ENCODE measurements at regions not wholly inside any gene's neighbourhood (a gene's known extent, or its start where the extent isn't known, plus 50 kb on each side); places are given as distances from the start of the nearest gene placed in this dataset.

DNA sequence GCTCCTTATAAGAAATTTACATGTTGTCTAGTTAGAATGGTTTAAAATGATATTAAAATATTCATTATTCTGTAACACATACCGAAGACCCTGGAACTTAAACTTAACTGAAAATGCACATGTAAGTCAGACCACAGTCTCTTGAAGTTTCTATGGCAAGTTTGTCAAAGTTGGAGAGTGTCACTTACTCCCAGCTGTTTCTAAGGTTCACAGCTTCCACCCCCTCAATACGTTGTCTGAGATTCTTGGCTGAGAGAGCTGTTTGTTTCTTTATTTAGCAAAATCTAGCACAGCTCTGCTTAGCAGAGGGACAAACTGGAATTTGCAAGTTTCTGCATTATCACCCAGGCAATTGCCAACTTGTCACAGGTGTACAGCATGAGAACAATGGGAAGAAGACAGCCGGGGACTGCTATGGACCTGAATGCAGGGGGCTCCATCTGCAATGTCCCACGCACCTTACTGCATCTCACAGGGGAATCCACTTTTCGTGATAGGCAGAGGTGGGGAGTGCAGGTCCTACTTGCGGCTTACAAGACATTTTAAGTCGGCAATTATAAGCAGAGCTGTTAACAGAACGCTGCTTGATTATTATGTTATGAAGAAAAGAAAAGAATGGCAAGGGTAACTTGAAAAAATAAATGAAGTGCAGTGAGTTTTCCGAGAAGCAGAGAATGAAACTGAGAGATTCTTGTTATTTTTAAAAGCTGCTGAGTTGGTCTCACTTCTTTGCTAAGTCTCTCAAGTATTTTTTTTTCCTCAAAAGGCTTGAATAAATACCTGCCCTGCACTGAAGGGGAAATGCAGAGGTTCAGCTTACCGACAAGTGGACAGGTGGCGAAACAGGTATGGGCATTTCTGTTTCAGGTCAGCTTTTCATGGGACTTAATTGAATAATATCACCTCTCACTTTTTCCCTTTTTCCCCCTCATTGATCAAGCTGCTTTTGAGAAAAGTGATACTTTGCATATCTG, 1072.1 kb upstream of the FANCL start:
- DNase-seq = peak; percentile 9

DNA sequence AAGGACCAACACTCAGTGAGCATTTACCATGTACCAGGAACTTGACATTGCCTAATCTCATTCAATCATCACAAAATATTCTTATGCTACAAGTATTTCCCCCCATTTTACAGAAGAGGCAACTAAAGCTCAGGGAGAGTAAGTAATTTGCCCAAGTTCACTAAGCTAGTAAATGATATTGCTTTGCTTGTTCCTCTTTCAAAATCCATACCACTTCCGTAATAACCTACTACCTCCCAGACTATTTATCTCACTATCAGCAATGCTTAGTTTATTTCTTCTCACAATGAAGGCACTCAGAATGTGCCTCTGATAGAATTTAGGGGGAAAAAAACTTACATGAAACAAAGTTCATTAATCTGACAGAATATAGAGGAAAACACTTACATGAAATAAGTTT, 1070.9 kb upstream of the FANCL start:
- no peak for DNase-seq

DNA sequence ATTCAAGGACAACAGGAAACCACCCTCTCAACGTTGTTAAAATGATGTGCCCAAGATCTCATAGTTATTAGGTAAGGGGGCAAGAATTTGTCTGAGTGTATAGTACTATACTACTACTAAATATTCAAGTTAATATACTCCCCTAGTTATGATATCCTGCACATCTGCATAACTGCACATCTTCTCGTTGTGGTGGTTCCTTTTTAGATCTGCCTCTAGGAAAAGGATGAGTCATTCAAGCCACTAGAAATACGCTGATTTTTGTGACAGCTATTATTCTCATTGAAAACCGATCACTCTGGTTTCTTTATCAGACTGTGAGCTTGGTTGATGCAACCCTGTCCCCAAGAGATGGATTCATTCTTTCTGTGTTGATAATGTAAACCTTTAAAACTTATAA, 1067.0 kb upstream of the FANCL start:
- DNase-seq = no peak

DNA sequence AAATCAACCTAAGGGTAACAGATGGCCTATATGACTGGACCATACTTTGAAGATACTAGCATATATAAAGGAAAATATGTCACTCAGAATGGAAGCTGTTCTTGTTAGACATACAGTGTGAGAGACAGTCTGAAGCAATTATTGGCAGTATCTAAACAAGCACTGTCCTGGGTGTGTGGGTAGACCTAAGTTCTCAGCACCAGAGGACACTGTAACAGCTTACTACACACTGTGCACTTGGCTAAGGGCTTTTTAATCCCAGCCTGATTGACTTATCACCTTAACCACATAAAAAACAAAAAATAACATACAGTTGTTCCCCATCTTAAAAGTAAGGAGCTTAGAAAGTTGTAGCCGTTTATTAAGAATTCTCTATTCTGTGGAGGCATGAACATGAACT, 1066.1 kb upstream of the FANCL start:
- DNase-seq = no peak

DNA sequence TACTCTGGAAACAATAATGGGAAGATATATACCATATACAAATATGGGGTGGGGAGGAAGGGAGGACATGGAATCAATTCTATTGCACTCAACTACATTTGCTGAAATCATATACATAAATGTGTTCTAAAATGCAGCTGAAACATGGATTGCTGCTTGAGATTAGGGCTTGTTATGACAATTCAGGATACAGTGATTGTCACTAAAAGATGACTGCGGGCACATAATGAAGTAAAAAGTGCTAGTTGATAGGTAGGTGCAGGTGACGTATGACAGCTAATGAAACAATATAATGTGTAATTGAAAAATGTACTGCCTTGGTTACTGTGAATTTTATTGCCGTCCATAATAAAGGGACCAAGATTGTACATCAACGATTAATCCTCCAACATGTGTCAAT, 1062.1 kb upstream of the FANCL start:
- no peak for DNase-seq

DNA sequence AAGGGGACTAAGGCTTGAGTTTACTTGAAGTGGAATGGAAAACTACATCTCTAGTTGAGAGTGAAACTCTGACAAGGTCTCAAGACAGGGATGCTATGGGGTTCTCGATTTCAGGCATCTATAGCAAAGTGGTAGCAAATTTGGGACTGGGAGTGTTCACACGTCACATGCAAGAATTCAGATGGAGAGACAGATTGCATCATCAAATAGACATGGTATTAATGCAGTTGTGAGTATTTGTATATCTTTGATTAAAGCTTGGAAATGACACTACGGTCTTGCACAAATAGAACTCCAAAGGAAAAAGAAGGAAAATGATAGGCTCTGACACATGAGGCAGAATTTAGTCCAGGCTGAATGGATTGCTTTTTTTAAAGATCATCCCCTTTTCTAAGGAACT, 1061.6 kb upstream of the FANCL start:
- no peak for DNase-seq

DNA sequence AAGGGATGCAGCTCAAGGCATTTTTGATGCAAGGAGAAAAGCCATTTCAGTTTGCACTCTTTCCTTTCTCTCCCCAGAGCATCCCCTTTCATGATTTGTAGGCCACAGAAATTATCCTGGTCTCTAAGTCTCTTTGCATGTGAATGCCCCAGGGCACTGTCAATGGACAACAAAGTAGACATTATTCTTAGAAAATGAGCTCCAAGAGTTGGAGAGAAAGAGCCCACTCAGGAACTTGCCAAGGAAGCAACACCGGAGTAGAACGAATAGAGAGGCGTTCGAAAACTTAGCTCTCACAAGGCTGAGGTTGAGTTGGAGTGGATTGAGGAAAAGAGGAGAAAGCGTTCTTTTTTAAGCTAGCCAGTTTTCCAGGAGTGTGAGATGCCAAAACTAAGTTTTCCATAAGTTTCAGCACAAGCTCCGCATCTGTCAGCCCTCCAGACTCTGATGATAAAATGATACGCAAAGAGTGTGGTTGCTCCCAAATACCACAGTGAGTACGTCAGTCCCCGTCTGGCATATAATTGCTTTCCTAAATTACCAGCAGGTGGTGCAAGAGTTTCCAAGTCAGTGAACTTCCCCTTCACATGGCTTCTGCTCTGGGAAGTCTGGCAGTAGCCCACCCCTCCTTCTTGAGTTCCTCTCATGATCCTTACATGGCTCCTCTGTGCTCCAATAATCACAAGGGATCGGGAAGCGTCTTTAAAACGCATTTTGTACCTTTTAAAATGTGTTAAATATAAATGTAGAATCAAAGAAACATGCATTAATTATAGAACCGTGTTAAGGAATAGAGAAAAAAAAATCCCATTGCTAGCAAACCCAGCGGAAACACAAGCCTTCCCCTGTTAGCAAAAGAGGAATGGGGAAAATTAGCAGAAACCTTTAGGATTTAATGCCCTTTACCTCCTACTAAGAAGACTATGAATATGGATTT, 1060.6 kb upstream of the FANCL start:
- peak; percentile 95 for DNase-seq

DNA sequence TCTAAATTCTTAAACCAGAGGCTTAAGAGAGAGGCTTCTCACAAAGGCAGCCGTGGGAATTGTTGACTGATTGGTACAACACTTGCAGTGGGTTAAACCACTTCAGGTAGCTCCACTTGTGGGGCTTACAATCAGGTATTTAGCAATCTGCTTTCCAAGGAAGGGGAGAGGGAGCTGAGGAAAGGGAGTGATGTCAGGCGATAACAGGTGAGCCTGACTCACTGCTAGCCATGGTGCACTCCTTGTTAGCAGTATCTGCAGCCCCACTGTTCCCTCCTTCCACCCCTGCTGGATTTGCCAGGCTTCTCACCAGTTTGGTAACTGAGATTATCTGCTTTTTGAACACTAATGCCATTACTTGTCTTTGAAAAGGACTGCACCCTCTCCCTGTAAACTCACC, 1056.7 kb upstream of the FANCL start:
- DNase-seq = no peak

DNA sequence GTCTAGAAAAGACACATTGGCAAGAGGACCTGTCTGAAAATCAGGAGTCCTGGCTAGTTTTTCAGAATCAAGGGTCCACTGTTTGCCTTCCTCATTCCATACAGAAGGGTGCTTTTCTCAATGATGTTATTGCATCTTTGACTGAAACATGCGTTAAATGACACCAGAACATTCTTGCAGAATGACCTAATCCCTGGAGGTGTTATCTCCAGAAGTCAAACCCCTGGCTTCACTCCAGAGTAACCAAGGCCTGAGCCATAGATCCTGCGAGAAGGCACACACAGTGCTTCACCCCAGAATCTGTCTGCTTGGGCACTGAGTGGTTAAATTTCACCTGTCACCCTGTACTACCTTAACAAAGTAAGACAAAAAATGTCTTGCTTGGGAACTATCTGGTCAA, 1055.2 kb upstream of the FANCL start:
- DNase-seq = no peak

DNA sequence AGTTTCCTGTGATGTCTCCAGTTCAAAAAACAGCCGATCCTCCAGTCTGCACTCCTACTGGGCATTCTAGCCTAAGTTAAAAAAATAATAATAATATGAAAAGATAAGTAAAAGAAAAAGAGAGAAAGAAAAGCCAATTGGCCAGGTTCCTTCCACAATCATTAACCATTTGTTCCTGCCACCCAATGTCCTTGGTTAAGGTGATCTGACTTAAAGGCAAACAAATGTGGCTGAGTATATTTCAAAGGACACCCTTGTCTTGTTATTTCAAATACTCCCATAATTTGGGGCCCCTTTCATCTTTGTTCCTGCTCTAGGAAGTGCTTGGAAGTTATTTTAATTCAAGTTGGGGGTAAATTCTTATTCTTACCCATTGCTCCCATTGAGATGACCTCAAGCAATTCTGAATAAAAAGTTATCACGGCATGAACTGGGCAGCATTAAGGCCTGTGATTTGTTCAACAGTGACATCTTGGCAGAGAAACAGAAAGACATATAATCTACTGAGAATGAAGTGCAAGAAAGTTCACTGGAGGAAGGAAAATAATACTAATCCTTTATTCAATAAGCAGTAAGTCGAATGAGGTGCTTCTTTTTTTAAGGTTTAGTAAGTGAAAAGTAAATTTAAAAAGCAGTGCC, 1054.5 kb upstream of the FANCL start:
- DNase-seq = no peak

DNA sequence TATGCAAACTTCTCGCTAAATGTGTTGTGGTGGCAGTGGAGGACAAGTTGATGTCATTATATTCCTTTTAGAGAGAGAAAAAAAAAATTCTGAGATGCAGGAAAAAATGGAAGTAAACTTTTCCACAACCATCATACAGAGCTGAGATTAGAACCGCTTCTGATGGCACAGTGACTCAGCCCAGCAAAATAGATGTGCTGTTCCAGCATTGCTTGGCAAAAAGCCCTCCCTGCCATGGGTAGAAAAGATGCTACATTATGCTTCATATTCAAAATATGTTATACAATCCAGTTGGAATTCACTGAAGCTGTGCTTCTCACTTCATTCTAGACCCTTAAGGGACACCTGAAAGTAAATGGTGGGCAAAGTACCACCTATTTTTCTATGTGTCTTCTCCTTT, 1047.6 kb upstream of the FANCL start:
- no peak for DNase-seq

DNA sequence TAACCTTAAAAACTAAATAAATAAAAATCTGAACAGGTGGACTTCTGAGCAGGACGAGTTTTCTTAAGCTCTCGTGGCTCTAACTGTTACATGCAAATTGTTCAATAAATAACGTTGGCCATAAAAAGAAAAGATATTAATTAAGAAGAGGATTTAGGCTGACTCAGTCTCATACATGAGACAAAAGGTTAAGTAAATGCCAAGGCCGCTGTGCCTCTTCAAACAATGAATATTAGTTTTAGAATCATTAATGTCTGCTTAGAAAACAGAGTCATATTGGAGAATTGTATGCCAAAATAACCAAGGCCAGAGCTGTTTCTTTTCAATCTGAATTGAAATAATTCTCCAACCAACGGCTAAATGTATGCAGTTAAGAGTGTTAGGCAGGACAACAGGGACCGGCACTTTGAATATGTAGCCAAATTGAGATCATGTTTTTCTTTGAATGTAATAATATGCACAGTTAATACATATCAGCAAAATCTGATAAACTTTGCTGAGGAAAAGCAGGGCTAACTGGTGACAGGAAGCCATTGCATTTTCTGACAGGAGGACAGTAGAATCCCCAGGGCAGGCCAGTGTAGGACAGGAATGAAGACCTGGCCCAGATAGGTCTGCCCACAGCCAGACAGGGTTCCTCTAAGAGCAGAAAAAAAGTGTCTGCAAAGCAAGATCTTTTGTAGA, 1041.4 kb upstream of the FANCL start:
- DNase-seq = no peak

DNA sequence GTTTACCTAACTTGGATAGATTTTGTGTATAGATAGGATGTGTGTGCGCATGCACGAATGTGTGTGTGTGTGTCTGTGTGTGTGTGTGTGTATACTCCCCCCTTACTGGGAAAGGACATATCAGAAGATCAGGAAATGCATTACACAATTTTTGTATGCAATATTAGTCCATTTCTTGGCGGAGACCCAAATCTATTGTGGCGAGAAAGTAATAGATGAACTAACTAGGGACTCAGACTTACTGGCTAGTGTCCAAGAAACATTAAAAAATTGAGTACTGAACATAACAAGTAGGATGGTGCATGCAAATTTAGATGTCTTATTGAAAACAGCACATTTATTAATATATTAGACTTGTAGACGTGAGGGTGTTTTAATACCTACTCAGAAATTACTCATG, 1036.5 kb upstream of the FANCL start:
- no peak for DNase-seq

DNA sequence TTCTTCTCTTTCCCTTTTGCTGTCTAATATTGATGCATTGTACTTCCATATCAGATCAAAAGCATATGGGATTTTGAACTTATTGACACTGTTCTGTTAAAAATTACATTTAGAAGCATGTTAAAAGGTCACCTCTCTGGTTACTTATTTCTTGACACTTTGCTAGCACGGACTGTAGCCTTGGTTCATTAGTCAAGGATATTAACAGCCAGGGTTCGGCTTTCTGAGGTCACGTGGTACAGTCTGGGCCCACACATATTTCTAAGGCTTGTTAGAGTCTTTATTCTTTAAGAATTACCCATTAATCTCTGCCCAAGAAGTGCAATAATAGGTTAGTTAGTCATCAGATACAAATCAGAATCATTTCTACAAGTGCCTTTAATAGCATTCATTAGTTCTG, 1035.8 kb upstream of the FANCL start:
- no peak for DNase-seq

DNA sequence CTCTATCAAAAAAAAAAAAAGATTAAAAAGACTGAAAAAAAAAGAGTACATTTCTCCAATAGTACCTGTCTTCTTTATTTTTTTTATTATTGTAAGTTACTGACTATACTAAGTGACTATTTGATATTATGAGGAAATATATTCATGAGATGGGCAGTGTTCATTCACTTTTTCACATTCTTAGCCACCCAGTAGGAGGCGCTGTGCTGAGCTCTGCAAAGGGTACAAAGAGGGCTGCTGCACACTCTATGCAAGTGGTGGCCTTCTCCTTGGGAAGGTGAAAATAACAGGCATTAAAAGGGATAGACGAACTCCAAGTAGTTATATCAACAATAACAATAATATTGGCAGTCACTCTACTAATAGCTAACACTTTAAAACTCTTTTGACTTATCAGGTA, 1034.9 kb upstream of the FANCL start:
- DNase-seq = no peak

DNA sequence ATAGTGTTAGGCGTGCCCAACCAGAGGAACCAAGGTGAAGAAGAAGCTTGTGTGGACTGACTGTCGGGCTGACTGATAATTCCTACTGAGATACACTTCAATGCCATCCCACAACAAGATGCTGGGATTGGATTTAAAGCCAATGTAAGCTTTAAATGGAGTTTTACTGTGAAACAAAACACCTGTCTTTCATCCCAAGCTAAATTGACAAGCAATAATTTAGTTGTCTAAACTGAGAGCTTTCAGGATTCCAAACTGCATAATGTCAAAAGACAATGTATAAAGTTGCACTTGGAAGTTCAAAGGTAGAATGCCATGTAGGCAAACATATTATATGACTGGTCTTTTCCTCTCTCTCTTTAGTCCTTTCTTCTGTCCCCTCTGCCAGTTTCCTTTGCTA, 1025.3 kb upstream of the FANCL start:
- DNase-seq = no peak

DNA sequence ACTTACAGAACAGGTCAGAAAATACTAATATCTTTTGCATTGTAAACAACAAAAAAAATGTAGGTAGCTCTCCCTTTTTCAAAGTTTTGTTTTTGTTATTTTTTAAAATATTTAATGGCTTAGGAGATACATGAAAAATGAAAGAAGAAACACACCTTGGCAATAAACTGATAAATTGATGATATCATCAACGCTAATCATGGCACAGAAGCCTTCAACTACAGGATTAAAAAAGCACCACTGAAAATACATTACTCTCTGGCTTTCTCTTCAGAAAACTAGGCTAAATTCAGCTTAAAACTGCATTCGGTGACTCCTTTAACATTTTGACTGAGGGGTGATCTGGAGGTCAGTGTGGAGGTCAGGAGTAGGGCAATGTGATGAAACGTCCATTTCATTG, 1018.8 kb upstream of the FANCL start:
- no peak for DNase-seq

DNA sequence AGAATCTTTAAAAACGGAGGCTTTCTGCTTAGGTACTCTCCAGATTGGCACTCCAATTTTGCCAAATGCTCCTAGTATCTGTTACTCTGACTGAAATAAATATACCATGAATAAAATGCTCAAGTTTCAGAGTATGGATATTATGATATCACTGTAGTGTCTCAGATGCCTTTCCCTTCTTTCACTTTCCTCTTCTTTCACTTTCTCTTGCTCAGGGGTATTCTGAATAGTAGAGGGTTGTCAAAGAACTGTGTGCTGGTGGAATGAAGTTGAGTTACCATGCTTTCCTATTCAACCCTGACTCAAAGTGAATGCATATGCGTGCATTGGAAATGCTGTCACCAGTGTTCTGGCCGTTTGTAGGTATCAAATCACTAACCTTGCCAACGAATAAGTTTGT, 1015.2 kb upstream of the FANCL start:
- DNase-seq = no peak

DNA sequence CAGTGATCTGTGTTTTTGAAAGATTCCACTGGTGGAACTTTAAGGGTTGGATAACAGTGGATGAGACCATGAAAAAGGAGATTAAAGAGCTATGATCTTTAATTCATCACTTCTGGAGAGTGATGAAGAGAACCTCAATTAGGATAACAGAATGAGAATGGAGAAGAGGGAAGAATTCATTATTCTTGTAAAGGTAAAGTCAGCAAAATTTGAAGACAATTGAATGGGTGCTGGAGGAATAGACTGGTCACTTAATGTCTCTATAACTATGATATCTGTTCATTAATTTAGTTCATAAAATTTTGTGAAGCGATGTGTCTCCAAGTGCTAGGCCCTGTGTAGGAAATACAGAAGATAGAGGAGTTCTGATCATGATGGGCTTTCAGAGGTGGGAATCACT, 1013.2 kb upstream of the FANCL start:
- DNase-seq = no peak

DNA sequence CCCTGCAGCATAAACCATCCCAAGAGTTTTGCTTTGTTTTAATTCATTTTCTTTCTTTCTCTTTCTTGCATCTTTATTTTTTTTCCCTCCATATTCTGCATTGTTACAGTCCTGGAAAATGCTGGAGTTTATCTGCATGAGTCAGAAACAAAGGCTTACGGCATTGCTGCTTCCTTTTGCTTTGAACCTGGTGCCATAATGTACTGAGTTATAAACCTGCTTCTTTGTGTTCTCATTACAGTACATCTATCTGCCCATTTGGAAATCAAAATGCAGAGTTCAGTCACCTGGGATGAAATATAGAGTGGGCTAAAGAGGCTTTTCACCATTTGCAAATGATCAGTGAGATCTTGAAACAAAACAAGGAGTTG, 1009.2 kb upstream of the FANCL start:
- no peak for DNase-seq

DNA sequence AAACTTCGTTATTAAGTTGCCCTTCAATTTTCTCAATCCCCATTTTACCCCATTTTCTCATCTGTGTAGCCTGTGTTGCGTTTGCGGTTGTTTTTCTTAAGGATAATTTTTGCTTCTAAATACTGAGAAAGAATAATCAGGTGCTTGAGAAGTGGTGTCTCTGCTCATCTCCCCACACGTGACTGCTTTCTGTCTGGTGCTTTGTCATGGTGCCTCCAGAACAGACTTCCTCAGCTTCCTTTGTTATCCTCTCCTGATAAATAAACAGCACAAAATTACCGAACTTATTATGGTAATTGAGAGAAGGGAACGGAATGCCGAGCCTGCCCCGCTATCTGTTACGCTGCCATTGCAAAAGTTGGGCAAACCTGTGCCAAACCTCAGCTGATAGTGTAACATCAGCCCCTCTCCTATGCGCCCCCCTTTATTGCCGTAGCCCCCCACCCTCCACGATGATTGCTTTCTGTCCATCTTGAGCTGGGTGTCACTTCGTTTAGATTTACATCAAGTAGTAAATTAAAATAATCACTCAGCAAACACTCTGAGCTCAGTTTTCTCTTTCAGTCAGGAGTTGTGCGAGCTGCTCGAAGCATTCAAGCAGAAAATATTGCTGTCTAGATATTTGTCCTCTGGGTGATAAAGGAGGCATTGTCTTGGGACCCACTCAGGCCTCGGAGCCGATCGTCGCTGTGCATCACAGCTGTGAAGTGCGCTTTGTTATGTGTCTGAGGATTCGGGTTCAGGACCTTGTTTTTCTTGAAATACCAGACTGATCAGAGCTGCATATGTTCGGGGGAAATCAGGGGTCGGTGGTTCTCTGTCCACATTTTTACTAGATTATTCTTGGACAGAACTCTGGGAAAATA, 1008.5 kb upstream of the FANCL start:
- DNase-seq = no peak

Data from skin of body (tissue), 1 donor.